ENCODE measurements at regions not wholly inside any gene's neighbourhood (a gene's known extent, or its start where the extent isn't known, plus 50 kb on each side); places are given as distances from the start of the nearest gene placed in this dataset.
"Not testable (repeated sequence)": the region's sequence is repeated elsewhere in the genome, so short reads cannot be mapped to it uniquely, and the experiment has no call there.

DNA sequence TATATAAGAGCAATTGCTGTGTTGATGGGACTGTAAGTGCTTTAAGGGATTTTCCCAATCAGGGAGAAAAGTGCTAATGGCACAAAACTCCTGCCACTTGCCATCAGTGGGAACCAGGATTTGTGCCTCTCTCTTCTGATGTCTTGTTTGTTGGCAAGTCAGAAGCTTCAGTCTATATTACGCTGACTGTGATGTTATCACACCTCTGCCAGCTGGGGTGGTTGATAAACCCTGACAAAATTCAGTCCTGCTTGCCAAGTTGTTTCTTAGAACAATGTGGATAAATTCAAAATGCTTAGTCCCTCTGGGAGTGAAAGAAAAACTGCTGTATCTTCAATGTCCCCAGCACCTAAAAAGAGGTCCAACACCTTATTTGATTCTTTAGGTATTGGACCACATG lies 161.4 kb upstream of the FBXL7 start:
- FAIRE-seq (no peak), DNase-seq (ENCODE audit: low spot score) (no peak)

GRCh38 chr5:15334551-15335266 lies 165.3 kb upstream of the FBXL7 start:
- no peak for DNase-seq (ENCODE audit: low spot score)
- no peak for FAIRE-seq

DNA sequence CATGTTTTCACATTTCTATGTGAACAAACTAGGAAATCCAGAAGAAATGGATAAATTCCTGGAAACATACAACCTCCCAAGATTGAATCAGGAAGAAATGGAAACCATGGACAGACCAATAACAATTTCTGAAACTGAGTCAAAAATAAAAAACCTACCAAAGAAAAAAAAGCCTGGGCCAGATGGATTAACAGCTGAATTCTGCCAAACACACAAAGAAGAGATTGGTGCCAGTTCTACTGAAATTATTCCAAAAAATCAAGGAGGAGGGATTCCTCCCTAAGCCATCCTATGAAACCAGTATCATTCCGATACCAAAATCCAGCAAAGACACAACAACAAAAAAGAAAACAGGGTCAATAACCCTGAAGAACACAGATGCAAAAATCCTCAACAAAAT lies 166.9 kb upstream of the FBXL7 start:
- DNase-seq (ENCODE audit: low spot score): no peak
- no peak for FAIRE-seq

DNA sequence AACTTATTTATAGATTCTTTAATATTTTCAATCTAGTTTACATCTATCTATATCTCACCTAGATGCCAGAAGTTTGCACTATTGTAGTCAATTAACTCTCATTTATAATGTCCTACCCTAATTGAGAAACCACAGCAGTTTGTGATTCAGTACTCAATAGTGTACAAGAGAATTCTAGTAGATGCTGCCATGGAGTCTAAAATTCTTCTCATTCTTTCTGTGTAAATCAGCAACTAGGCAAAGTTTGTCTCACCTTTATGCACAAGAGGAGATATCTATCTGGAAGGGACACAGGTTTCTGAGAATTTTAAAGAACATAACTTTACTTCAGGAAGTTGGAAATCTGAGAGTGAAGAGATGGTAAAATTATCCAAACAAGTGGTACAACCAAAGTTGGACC lies 173.0 kb upstream of the FBXL7 start:
- DNase-seq (ENCODE audit: low spot score) (no peak), FAIRE-seq (peak; percentile 5)

DNA sequence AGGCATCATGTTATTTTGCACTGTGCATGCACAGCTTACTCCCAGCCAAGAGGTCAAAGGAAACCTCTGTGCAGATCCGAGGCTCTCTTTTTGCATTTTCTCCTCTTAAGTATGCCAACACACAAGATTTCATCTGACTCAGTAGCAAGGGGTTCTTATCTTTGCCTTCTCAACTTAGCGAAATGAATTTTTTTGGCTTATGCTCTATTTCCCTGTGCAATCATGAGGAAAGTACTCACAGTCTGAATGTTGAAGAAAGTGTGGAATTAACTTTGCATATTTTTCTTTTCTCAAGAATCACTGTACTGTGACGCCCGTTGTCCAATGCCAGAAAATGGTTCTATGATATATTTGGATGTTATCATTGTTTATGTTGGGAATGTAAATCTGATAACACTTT lies 173.5 kb upstream of the FBXL7 start:
- FAIRE-seq: no peak
- DNase-seq (ENCODE audit: low spot score): no peak

- FAIRE-seq (no peak), DNase-seq (ENCODE audit: low spot score) (no peak)
Observed at GRCh38 chr5:15322421-15322820, 177.6 kb upstream of the FBXL7 start.

DNA sequence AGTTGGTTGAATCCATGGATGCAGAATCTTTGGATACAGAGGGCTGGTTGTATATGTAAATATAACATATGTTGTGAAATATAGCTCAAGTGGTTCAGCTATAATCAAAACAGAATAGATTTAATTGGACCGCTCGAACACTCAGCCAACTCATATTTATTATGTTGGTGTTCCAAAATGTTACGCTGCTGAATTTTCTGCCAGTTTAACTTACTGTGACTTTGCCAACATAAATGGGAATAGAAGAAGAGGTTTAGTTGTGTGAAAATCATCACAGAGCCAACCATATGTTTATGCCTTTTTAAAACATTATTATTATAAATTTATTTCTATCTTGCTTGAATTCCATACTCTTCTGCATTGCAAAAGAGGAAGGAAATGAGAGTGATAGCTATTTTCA lies 178.2 kb upstream of the FBXL7 start:
- DNase-seq (ENCODE audit: low spot score) (no peak), FAIRE-seq (no peak)

DNA sequence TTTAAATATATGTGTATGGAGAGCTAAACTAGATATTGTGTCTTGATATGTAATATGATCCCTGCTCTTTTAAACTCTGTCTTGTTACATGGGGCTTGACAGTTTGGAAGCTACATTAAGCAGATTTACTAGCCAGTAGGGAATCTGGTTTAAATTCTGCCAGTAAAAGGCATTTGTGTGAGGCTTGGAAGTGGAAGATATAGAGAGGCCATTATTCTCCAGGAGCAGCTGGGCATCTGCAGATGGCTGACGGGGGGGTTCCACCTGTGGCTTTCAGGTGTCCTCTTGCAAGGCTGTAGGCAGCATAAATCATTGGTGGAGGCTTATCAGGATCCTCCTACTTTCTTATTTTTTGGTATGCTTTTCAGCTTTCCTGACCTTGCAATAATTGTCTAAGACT lies 179.1 kb upstream of the FBXL7 start:
- DNase-seq (ENCODE audit: low spot score) (no peak), FAIRE-seq (no peak)

- DNase-seq (ENCODE audit: low spot score) (no peak), FAIRE-seq (no peak)
Observed at GRCh38 chr5:15304914-15305834, 194.8 kb upstream of the FBXL7 start.

DNA sequence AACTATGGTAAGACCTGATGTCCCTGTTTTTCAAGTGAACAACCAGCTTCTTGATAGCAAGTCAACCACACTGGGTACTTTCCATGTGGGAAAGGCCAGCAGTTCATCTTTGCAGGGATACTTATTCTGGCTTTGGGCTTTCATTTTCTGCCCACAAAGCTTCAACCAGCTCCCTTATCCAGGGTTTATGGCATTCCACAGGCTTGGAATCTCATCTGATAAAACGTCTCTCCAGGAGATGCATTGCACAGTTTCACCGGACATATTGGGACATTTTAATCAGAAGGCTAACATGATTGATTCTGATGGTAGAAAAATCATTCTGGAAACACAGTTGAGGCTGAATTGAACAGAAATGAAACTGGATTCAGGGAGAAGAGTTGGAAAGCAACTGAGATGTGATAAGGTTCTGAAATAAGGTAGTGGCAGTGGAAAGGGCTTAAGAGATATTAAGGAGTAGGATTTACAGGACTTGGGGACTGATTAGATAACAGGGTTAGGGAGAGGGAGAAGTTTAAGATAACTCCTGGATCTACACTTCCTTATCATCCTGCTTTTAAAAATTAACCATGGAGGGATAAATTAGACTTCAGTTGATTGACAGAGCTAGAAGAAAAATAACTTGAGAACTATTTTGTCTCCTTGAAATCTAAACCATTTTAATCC lies 195.8 kb upstream of the FBXL7 start:
- no peak for FAIRE-seq
- DNase-seq (ENCODE audit: low spot score): no peak

- FAIRE-seq (no peak), DNase-seq (ENCODE audit: low spot score) (no peak)
Observed at GRCh38 chr5:15300141-15300540, 199.8 kb upstream of the FBXL7 start.

DNA sequence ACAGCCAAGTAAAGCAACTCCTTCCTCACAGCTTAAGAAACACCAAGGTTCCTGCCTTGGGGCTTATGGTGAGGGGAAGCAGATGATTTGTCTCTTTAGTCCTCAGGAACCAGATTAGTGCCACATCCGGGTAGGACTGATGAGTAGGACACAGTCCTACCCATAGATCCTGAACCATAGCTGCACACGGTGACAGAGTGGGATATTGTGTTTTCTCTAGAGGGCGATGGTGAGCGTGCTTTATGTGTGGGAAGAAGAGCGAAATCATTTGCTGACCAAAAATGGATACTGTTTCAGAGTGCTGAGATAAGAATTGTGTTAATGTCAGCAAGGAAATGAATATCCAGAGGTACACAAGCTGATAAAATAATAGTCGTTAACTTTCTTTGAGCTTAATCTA lies 209.0 kb upstream of the FBXL7 start:
- FAIRE-seq: no peak

DNA sequence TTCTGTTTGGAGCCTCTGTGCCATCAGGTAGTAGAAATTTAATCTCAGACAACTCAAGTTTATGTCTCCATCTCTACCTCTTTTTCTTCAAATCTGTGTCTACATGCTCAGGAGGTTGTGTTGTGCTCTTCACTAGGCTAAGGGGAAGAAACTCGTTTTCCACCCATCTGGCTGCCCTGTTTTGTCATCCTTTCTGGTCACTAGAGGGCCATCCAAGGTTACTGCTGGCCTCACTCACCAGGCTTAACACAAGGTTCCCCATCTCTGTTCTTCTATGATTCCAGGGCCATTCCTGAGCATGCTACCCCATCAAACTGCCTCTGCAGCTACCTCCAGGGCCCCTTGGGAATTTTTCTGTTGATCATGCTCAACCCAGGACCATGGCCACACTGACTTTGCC lies 213.3 kb upstream of the FBXL7 start:
- DNase-seq (ENCODE audit: low spot score): no peak
- no peak for FAIRE-seq

More for the DNA sequence above, 209.0 kb upstream of the FBXL7 start:
- no peak for DNase-seq (ENCODE audit: low spot score)

DNA sequence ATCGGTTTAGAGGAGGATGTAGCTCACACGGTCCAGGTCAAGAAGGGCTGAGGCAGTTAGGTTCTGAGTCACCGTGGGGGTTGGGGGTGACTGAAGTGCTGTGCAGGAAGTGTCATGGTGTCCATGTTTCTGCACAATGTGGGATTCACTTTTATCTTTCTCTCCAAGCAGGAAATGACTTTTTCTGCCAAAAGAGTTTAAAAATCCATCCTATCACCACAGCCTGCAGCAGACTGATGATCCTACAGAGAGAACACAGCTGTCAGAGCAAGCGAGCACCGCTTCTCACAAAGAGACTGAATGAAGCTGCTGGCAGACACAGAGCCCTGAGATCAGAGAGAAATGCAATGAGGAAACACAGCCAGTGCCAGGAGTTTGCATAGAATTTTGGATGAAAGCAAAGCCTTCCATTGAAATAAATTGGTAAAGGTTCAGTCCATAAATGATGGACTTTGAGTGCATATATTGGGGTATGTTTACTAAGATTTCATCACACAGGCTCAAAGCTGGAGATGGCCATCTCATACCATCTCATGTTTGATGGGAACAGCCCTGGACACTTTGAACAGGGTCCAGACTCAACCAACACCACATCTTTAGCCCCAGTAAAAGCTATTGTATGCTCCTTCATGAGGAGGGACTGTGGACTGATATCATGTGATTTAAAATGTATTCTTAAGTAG lies 213.9 kb upstream of the FBXL7 start:
- FAIRE-seq: peak; percentile 68

DNA sequence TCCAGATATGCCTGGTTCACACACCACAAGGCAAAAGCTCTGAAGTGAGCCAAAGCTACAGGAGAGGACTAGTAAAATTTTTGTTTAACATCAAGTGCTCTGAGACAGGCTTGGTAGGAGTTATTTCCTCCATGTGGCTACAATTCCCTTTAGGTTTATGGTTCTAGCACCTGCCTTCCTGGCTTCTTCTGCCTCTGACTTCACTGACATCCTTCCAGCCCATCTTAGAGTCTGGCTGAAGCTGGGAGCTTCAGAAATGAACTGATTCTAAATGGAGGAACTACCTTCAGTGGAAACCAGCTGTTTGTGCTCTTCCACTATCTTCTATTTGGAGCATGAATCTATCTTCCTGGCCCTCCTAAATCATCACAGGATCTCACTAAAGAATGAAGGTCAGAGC lies 215.3 kb upstream of the FBXL7 start:
- FAIRE-seq (no peak), DNase-seq (ENCODE audit: low spot score) (no peak)

More for the DNA sequence above, 213.9 kb upstream of the FBXL7 start:
- DNase-seq (ENCODE audit: low spot score): peak; percentile 48

GRCh38 chr5:15283076-15283475 lies 216.9 kb upstream of the FBXL7 start:
- FAIRE-seq (no peak), DNase-seq (ENCODE audit: low spot score) (no peak)

DNA sequence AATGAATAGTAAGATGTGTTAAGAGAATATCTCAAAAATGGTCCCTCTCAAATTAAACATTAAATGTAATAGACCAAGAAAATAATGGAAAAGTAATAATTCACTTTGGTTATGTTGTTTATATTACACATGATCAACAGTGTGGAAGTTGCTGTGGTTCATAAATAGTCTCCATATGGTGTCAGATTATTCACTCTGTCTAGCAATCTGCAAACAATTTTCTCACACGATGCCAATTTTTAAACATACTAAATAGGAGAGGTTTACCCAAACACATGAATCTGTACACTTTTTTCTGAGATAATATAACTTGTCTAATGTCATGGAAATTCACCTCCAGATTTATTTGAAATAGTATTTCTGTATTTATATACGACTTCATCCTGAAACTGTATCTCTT lies 217.4 kb upstream of the FBXL7 start:
- no peak for FAIRE-seq
- DNase-seq (ENCODE audit: low spot score): no peak

DNA sequence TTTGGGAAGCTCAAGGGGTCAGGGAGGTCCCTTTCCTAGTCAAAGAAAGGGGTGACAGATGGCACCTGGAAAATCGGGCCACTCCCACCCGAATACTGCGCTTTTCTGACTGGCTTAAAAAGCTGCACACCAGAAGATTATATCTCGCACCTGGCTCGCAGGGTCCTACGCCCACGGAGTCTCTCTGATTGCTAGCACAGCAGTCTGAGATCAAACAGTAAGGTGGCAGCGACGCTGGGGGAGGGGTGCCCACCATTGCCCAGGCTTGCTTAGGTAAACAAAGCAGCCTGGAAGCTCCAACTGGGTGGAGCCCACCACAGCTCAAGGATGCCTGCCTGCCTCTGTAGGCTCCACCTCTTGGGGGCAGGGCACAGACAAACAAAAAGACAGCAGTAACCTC lies 228.4 kb upstream of the FBXL7 start:
- not testable (repeated sequence) for DNase-seq (ENCODE audit: low spot score)

GRCh38 chr5:15267966-15268365 lies 232.0 kb upstream of the FBXL7 start:
- DNase-seq (ENCODE audit: low spot score) (no peak), FAIRE-seq (no peak)

More for the DNA sequence above, 228.4 kb upstream of the FBXL7 start:
- FAIRE-seq: not testable (repeated sequence)

- no peak for FAIRE-seq
- DNase-seq (ENCODE audit: low spot score): no peak
Observed at GRCh38 chr5:15266841-15267240, 233.1 kb upstream of the FBXL7 start.

- no peak for DNase-seq (ENCODE audit: low spot score)
- FAIRE-seq: no peak
Observed at GRCh38 chr5:15266229-15266628, 233.8 kb upstream of the FBXL7 start.
